Posterior cingulate gyrus (tissue), 11 donors: ENCODE measurements at regions not wholly inside any gene's neighbourhood (a gene's known extent, or its start where the extent isn't known, plus 50 kb on each side); places are given as distances from the start of the nearest gene placed in this dataset.
"Not testable (repeated sequence)": the region's sequence is repeated elsewhere in the genome, so short reads cannot be mapped to it uniquely, and the experiment has no call there.

Experiments used
- DNase-seq, 10 donors: peaks; one replicate each; pipeline versions ENCODE4 v3.0.0 to v3.0.0-alpha.2; 2020 to 2021; ENCODE audit warnings: mixed read lengths in 3 of 10
- intact Hi-C: fragments of 100-400 bp; cut with DNase I; formaldehyde crosslinking; loops from one replicate; pipeline ENCODE4 v1.15.1; 2023

DNA sequence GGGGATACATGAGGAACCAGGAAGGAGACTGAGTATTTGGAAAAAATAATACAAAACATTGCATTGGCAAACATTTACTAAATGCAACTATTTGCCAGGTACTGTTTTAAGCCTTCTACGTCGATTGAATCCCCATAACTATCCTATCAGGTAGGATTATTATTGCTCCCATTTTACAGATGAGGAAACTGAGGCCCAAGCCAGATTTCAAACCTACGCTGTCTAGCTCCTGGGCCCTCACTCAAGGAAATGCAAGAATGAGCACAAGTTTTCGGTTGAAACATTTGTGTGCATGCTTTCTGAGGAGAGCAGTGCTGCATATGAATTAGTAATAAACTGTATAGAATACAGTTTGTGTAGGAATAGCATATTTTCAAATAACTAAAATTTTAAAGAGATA is 206.7 kb downstream of the CEP135 start:
- DNase-seq: no peak
- intact Hi-C loops: no loop called here

DNA sequence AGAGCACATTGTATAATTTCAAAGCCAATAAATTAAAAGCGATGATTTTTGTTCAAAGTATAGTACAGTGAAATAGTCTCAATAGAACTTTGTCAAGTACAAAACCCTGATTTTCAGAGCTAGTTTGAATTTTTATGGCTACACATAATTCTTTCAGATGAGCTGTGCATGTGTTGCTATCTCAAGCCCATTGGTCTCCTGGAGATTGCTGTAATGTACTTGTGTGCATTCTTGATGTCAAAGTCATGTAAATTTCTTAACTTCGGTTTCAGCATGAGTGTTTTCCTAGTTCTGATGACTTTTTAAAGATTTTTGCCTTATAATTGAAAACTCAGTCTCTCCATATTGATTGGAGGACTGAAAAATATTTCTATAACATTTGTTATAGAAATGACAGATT is 200.8 kb downstream of the CEP135 start:
- DNase-seq: no peak
- intact Hi-C loops: no loop called here

DNA sequence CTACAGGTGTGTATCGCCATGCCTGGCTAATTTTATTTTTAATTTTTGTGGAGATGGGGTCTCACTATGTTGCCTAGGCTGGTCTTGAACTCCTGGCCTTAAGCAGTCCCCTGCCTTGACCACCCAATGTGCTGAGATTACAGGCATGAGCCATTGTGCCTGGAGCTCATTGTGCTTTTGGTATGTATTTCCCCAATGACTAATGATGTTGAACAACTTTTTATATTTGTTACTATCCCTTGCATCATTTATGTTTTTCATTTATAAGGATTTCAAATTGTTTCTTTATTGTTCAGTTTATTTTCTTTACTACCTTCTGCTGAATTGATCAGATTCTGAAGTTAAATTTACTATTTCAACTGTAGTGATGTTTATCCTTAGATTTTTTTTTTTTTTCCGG is 199.7 kb downstream of the CEP135 start:
- intact Hi-C loops: no loop called here
- no peak for DNase-seq

DNA sequence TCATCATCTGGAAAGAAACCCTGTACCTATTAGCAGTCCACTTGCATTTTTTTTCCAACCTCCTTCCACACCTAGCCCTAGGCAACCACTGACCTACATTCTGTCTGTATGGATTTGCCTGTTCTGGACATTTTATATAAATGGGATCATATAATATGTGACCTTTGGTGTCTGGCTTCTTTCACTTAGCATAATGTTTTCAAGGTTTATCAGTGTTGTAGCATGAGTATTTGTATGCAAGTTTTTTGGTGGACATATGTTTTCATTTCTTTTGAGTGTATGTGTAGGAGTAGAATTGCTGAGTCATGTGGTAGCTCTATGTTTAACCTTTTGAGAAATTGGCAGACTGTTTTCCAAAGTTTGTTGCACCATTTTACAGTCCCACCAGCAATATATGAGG is 198.6 kb downstream of the CEP135 start:
- intact Hi-C loops: no loop called here
- DNase-seq: no peak

DNA sequence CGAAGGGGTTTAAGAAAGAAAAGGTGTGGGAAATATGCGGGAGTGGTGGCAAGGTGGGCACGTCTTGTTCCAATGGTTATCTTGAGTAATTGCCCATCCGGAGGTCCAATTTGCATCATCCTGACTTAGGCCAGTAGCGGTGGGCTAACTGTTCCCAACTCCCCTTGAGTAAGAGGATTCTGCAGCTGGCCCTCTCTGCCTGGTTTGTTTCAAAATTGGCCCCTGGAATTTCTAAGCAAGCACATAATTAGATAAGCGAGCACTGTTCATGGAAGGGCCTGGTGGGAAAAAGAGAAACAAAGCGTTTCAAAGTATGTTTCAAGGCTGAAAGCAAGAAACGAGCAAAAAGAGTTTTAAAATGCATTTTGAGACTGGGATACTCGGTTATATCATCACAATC is 198.2 kb downstream of the CEP135 start:
- DNase-seq: no peak
- intact Hi-C loops: no loop called here

DNA sequence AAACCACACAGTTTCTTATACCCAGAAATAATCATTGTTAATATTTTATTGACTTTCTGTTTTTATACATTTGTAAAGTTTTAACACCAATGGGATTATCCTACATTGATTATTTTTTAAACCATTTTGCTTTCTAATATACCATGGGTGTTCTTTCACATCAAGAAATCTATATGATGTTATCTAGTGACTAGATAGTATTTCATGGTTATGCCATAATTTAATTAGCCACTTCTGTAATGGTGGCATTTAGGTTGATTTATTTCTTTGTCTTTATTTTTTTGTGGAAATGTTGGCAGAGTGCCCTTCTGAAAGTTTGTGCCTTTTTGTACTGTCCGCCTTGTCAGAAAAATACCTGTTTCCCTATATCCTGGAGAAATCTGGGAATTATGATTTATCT is 193.3 kb downstream of the CEP135 start:
- no peak for DNase-seq
- intact Hi-C loops: no loop called here

DNA sequence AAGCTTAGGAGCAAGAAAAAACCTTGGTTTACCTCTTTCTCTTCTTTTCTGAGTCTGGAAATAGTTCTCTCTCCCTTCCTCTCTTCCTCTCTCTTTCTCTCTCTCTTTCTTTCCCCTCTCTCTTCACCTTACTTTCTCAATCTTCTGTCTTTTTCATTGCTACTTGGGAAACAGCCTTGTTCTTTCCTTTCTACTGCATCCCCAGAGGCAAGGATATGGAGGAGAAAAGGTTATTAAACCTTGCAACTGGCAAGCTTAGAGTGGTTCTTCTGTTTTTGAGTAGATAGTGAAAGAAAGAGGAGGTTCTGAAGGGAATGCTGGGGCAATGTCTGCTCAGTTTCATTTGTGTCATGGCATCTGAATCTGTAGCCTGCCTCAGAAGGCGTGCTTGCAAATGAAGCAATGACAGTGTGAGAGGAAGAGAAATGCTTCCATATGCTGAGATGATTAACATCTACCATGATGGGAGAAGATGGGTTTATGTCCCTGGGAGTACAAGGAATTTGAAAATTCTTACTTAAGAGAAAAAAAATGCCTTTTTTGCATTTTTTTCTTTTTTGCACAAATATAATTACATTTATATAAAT is 190.6 kb downstream of the CEP135 start:
- intact Hi-C loops: no loop called here

DNA sequence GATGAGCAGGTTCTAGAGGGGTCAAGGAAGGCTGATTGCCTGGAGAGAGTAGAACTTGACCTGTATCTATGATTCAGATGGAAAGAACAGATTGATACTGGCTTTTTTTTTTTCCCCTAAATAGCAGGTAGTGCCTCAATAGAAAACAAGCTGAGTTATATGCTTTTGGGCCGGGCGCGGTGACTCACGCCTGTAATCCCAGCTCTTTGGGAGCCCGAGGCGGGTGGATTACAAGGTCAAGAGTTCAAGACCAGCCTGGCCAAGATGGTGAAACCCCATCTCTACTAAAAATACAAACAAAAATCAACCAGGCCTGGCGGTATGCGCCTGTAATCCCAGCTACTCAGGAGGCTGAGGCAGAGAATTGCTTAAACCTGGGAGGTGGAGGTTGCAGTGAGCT is 186.1 kb downstream of the CEP135 start:
- intact Hi-C loops, DNase-seq: not testable (repeated sequence)

More for the DNA sequence above, 190.6 kb downstream of the CEP135 start:
- DNase-seq: no peak

DNA sequence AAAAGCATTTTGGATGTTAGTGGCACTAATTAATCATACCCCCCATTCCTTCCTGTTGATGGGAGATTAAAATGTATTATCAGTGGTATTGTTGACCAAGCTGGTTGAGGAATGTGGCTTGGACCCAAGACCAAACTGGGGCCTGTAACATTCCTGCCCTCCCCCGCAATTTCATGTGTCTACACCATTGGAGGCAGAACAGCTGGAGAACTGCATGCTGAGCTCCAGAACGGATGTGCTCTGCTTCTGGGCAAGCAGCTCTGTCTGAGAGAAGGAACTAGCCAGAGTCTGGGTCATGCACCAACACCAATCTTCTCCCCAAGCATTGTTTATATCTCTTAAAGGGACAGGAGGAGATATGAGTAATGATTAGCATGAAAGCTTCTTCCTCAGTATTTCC is 185.5 kb downstream of the CEP135 start:
- intact Hi-C loops: no loop called here
- DNase-seq: no peak

DNA sequence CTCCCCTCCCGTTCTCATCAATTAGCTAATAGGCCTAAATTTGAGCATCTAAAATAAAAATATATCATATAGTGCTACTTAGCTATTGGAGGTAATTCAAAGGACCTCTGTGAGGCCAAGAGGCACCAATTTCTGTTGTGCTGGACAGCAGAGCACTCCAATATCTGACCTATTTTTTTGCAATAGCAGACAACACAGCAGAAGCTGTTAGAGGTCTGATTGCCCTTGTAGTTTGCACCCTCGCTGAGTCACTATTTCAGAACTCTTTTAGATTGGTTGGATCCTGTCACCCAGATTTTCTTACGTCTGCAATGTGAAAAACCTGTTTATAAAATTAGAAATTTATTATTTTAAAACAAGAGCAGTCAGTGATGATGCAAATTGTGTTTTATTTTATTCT is 184.1 kb downstream of the CEP135 start:
- intact Hi-C loops: no loop called here
- DNase-seq: no peak

DNA sequence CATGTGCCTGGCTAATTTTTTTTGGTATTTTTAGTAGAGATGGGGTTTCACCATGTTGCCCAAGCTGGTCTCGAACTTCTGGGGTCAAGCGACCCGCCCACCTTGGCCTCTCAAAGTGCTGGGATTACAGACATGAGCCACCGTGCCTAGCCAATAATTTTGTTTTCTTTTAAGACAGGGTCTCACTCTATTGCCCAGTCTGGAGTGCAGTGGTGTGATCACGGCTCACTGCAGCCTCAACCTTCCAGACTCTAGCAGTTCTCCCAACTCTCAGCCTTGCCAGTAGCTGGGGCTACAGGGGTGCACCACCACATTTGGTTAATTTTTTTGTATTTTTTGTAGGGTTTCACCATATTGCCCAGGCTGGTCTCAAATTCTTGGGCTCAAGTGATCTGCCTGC is 183.4 kb downstream of the CEP135 start:
- intact Hi-C loops, DNase-seq: not testable (repeated sequence)

DNA sequence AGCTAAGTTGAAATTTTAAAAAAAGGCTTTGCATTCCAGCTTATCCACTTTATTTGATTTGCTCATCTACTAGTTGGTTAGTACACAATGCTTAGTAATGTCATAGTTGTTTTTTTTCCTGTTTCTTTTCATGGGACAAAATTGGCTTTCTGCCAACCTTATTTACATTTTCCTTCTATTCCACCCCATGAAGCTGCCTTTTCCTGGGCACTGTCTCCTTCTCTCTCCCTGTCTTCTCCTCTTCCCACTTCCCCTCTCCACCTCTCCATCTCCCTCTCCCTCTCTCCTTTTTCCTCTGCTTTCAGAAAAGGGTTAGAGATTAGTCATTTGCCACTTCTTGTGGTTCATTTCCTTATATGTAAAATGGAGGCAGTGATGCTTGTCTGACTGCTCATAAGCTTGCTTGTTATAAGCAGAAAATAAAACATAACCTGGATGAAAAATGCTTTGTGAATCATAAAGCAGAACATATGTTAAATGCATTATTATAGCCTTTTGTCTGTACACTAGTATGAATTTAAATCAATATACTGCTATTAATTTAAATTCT is 181.9 kb downstream of the CEP135 start:
- DNase-seq: no peak
- intact Hi-C loops: no loop called here

DNA sequence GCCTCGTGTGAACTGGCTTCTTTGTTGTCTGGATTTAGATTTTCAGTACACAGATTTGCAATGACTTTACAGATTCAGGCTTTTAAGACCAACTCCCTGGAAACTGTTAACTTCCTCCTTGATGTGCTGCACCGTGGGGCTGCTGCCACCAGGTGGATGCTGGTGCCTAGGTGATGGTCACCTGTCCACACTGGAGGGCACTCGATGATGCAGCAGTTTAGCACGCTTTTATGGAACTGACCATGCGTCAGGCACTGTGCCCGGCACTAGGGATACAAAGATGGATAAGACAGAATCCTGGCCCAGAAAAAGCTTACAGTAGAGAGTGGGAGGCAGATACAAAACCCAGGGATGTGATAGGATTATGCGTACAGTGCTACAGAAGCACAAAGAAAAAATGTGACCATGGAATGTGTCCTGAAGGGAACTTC is 180.7 kb downstream of the CEP135 start:
- intact Hi-C loops: no loop called here
- DNase-seq: no peak

DNA sequence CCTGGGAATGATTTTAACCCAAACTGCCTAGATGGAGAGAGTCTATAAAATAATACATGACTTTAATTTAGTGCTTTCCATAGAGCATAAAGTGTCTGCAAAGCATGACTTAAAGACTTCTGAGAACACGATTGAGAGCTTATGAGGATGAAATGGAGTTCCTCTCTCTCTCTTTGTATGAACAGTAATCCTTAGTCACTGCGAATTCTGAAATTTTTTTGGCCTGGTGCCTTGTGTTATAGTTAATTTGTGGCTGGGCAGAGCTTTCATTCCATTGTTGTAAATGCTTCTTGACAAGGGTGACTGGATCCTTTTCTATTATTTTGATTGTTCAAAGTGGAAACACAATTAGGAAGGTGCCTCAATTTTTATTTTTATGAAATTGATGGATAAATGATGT is 179.5 kb downstream of the CEP135 start:
- DNase-seq: no peak
- intact Hi-C loops: no loop called here

DNA sequence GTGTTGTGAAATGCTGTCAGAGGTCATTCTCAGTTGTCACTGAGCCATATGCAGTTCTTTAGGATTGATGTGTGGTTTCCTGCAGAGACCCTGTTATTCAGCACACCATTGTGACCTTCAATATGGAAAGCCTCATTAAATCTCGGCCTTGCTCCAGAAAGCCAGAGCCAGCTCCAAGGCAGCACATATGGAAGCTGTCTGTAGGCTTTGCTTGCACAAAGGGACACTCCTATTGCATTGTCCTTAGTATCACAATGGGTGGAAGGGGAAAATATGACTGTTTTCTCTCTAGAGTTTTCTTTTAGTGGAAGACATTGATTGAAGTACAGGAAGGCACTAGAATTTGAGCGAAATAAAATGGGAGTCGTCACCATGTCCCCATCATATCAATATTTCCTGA is 179.0 kb downstream of the CEP135 start:
- DNase-seq: no peak
- intact Hi-C loops: no loop called here

DNA sequence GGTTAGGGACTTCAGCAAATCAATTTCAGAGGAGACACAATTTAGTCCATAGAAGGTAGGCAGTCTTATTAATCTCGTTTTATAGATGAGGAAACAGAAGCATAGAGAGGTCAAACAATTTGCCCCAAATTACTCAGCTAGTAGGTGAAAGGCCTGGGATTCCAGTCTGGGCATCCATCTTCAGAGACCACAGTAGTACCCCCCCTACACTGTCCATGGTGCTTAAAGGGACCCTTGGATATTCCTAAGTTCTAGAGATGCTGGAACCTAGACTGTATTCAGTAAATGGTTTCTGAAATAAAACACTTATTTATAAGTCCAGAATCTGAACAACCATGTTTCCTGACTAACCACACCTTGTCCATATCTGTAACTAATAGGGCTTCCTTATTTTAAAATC is 174.8 kb downstream of the CEP135 start:
- intact Hi-C loops: no loop called here
- no peak for DNase-seq

DNA sequence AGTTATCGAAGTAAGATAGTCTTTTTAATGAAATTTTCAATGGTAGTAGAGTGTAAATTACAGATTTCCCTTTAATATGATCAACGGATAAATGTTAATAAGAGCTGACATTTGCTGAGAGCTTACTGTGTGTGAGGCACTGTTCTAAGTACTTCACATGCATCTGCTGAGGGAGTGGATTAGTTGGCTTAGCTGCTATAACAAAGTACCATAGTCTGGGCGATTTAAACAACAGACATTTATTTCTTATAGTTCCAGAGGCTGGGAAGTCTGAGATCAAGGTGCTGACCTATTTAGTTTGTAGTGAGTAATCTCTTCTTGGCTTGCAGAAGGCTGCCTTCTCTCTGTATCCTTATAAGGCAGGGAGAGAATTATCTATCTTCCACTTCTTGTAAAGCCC is 174.3 kb downstream of the CEP135 start:
- no peak for DNase-seq
- intact Hi-C loops: no loop called here

DNA sequence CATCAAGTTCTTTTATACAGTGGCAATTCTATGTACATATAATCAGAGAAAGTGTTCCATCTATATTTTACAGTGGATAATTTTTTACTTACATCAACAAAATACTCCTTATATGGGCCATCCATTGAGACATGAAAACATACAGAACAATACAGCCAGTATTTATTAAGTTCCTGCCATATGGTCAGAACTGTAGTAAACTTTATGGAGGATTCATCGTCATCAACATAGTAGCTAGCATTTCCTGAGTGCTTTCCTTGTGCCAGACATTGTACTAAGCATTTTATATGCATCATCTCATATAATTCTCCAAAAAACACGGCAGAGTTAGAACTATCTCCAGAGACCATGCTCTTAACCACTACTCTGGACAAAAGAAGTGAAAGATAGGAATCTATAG is 170.1 kb downstream of the CEP135 start:
- DNase-seq: no peak
- intact Hi-C loops: no loop called here

DNA sequence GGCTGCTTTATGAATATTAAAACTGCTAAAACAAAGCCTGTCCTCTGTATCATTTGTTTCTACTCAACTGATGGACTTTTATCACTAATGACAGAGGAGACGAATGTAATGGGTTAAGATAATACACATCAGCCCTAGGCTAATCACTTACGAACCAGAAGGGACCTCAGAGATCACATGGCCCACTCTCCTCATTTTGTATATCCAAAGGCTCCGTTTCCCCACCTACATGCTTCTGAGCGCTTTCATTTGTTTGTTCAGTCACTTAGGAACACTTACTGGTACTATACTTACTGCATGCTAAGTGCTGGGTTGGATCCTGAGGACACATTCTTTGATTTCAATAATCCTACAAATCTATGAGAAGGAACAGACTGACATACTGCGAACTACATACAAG is 169.3 kb downstream of the CEP135 start:
- no peak for DNase-seq
- intact Hi-C loops: no loop called here

DNA sequence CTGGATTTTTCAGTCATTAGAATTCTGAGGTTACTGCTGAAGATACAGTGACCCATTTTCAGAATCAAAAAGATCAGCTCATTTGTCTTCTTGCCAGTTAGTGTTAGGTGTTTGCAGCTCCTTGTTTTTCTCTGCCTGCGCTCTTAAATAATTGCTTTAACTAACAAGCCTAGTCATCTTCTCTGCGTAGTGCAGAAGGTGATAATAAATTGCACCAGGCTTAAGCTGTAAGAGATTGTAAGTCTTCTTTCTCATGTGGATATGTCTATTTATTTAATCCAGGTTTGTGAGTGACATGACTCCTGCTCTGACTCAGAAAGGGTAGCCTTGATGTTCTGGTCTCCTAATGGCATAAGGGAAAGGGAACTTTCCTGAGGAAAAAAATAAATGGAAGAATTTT is 167.2 kb downstream of the CEP135 start:
- intact Hi-C loops: no loop called here
- no peak for DNase-seq

DNA sequence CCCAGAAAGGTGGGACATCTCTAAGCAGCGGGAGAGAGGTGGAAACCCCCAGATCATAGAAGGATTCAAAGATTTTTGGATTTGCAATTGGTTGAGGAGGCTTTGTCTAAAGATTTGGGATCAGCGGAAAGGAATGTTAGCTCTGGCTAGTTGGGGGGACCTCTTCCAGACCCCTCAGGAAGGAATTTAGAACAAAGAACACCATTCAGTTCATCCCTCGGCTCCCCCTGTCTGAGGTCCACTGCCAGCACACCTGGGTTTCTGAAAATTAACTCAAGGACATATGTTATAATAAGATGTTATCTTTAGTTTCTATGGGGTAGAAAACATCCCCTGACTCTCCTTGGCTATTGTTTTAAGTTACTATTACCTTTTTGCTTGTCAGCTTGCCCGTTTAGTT is 163.6 kb downstream of the CEP135 start:
- intact Hi-C loops: no loop called here
- no peak for DNase-seq

DNA sequence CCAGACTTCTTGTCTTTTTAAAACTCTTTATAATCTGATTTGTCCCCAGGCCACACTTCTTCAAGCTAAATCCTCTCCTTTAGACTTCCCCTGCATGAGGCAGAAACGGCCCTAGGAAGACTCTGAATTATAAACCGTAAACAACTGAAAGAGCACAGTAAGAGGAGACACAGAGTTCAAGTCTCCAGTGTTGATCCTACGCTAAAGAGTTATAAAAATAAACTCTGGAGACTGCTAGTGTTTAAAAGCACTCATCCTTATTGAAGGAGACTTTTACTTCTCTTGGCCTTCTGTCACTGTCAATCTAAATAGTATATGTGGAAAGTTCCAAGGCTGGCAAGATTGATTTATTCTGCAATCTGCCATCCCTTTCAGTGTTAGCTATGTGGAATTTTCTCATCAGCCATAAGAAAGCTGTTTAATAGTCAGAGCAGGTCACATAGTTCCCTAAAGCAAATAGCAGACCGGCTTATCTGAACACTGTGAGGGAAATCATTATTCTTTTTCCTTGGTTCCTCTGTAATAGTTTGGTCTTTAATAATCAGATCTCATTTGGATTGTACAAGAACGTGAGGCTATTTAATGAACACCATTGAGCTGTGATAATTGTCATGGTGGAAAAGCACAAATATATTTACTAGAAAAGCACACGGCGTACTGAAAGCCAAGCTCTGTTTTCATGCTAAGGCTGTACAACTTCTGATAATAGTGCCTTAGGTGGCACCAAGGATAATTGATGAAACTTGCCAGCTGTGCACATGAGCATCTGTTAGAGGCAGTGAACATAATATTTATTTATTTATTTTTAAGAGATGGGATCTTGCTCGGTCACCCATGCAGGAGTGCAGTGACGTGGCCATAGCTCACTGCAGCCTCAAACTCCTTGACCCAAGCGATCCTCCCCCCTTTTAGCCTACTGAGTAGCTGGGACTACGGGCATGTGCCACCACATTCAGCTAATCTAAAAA is 157.7 kb downstream of the CEP135 start:
- DNase-seq: no peak
- intact Hi-C loops: no loop called here
